ENCODE measurements at regions not wholly inside any gene's neighbourhood (a gene's known extent, or its start where the extent isn't known, plus 50 kb on each side); places are given as distances from the start of the nearest gene placed in this dataset.
"Not testable (repeated sequence)": the region's sequence is repeated elsewhere in the genome, so short reads cannot be mapped to it uniquely, and the experiment has no call there.

DNA sequence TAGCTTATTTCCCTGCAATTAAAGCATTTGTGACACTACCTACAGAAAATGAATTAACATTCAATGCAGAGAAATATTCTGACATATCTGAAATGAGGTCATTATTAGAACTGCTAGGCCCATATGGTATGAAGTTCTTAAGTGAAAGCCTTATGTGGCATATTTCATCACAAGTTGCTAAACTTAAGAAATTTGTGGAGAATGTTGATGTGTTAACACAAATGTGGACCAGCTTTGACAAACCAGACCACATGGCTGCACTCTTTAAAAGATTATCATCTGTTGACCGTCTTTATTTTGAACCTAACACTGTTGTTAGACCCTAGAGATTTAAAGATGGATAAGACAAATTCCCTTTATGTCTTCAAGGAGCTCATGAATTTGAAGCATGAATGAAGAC lies 1024.1 kb downstream of the RPA4 start:
- TF ChIP-seq CTCF (conservative IDR thresholded peaks at IDR 0.05; ENCODE audit: low read depth, low read length), result no peak
- no peak for DNase-seq (ENCODE audit: low read depth)
- H3K4me3 ChIP-seq (ENCODE audit: low read depth, low read length), result no peak overlapping the region

- H3K4me3 ChIP-seq (ENCODE audit: low read depth, low read length), result no peak overlapping the region
- TF ChIP-seq CTCF (conservative IDR thresholded peaks at IDR 0.05; ENCODE audit: low read depth, low read length), result no peak
- no peak for DNase-seq (ENCODE audit: low read depth)
Measured at GRCh38 chrX:97909245-97909644, 1025.5 kb downstream of the RPA4 start.

DNA sequence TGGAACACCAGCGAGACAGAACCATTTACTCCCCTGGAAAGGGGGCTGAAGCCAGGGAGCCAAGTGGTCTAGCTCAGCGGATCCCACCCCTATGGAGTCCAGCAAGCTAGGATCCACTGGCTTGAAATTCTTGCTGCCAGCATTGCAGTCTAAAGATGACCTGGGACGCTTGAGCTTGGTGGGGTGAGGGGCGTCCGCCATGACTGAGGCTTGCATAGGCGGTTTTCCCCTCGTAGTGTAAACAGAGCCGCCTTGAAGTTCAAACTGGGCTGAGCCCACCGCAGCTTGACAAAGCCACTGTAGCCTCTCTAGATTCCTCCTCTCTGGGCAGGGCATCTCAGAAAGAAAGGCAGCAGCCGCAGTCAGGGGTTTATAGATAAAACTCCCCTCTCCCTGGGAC lies 1031.7 kb downstream of the RPA4 start:
- DNase-seq (ENCODE audit: low read depth); H3K4me3 ChIP-seq (ENCODE audit: low read depth, low read length): not testable (repeated sequence)

DNA sequence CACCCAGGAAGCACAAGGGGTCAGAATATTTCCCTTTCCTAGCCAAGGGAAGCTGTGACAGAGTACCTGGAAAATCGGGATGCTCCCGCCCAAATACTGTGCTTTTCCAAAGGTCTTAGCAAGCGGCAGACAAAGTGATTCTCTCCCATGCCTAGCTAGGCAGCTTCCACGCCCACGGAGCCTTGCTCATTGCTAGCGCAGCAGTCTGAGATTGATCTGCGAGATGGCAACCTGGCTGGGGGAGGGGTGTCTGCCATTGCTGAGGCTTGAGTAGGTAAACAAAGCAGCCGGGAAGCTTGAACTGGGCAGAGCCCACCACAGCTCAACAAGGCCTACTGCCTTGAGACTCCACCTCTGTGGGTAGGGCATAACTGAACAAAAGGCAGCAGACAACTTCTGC lies 1037.5 kb downstream of the RPA4 start:
- H3K4me3 ChIP-seq (ENCODE audit: low read depth, low read length); DNase-seq (ENCODE audit: low read depth): not testable (repeated sequence)

DNA sequence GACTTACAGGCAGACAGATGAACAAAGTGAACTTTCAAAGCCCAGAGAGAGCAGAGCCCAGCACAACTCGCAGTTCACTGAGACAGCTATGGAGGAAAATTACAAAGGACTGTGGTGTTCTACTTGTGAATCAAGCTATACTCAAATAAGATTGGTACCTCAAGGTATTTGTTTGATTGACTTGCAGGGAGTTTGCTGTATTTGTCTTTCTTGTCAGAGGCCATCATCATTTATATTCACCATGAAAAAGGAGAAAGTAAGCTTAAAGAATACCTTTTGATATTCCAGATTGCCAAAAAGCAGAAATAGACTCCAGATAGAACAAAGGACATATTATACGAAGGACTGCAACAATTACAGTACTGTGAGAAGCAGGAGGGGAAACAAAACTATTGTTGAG lies 1047.9 kb downstream of the RPA4 start:
- TF ChIP-seq CTCF (conservative IDR thresholded peaks at IDR 0.05; ENCODE audit: low read depth, low read length), result no peak
- no peak for DNase-seq (ENCODE audit: low read depth)
- no peak overlapping the region for H3K4me3 ChIP-seq (ENCODE audit: low read depth, low read length)

DNA sequence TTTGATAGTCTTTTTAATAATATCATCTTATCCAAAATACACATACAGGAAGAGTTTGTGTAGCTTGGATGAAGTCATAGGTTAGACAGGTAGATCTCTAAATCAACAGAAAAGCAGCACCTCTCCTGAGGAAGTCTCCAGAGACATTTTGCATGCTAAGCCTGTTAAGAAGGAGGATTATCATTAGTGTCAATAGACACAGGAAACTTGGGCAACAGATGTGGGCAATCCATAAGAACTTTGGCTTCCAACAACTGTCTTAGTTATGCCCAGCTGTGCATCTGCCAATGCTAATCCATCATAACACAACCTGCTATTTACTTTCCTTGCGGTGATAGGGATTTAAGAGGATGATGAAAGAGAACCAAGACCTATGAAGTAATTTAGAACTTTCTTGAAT lies 1052.6 kb downstream of the RPA4 start:
- TF ChIP-seq CTCF (conservative IDR thresholded peaks at IDR 0.05; ENCODE audit: low read depth, low read length), result no peak
- DNase-seq (ENCODE audit: low read depth), result no peak
- H3K4me3 ChIP-seq (ENCODE audit: low read depth, low read length), result no peak overlapping the region

DNA sequence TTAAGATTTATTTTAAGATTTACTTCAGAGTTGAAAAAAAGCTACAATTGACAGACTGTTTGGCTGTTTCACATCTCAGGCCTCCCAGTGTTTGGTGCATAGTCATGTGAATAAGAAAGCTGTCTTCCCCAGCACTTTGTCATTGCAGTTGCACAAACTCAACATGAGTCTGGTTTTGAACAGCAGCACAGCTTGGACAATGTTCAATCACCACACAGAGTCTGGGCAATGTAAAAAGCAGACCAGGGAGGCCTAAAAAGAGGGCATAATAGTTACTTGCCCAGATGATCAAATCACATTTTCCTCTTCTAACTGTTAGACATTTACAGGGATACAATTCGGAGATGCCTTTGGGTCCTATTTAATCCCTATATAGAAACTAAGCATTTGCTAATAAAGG lies 1055.0 kb downstream of the RPA4 start:
- DNase-seq (ENCODE audit: low read depth), result no peak
- no peak for TF ChIP-seq CTCF (conservative IDR thresholded peaks at IDR 0.05; ENCODE audit: low read depth, low read length)
- H3K4me3 ChIP-seq (ENCODE audit: low read depth, low read length), result no peak overlapping the region

- DNase-seq (ENCODE audit: low read depth), result no peak
- no peak for TF ChIP-seq CTCF (conservative IDR thresholded peaks at IDR 0.05; ENCODE audit: low read depth, low read length)
- no peak overlapping the region for H3K4me3 ChIP-seq (ENCODE audit: low read depth, low read length)
Measured at GRCh38 chrX:97968376-97969163, 1084.9 kb downstream of the RPA4 start.

All from epithelial cell of proximal tubule (primary cell).